HG02981 (cell line): ENCODE measurements at regions not wholly inside any gene's neighbourhood (a gene's known extent, or its start where the extent isn't known, plus 50 kb on each side); places are given as distances from the start of the nearest gene placed in this dataset.
"Not testable (repeated sequence)": the region's sequence is repeated elsewhere in the genome, so short reads cannot be mapped to it uniquely, and the experiment has no call there.

Source experiments
- ATAC-seq: cut with Tn5 transposase; IDR thresholded peaks from one replicate; pipeline ENCODE4 v1.9.1; 2021; ENCODE audit warnings: mild to moderate bottlenecking, moderate library complexity; ENCODE audit not compliant: unreplicated experiment

DNA sequence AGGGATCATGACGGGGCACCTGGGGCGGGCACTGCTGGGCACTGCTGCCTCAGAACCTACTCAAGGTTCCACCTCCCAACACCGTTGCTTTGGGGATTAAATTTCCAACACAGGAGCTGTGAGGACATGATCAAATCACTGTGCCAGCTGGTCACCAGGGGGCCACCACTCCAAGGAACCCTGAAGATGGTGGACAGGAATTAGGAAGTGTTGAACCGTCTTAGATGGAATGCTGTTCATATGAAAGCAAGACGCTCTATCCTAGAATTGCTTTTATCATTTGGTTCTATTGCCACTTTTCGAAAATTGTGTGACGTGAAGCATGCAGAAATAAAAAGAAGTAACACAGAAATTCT lies 140.3 kb downstream of the DLL1 start:
- ATAC-seq: no peak

GRCh38 chr6:170149681-170150589 lies 140.9 kb downstream of the DLL1 start:
- no peak for ATAC-seq

GRCh38 chr6:170148709-170149470 lies 142.0 kb downstream of the DLL1 start:
- no peak for ATAC-seq

GRCh38 chr6:170147832-170148708 lies 142.8 kb downstream of the DLL1 start:
- no peak for ATAC-seq

- ATAC-seq: no peak
These were observed 143.7 kb downstream of the DLL1 start for GRCh38 chr6:170147056-170147787.

GRCh38 chr6:170146640-170147039 lies 144.2 kb downstream of the DLL1 start:
- ATAC-seq: no peak

DNA sequence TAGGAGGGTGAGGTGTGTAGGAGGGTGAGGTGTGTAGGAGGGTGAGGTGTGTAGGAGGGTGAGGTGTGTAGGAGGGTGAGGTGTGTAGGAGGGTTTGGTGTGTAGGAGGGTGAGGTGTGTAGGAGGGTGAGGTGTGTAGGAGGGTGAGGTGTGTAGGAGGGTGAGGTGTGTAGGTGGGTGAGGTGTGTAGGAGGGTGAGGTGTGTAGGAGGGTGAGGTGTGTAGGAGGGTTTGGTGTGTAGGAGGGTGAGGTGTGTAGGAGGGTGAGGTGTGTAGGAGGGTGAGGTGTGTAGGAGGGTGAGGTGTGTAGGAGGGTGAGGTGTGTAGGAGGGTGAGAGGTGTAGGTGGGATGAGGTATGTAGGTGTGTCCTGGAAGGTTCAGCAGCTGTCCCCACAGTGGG lies 144.7 kb downstream of the DLL1 start:
- not testable (repeated sequence) for ATAC-seq

GRCh38 chr6:170145716-170146115 lies 145.2 kb downstream of the DLL1 start:
- ATAC-seq: not testable (repeated sequence)

GRCh38 chr6:170145272-170145592 lies 145.6 kb downstream of the DLL1 start:
- ATAC-seq: no peak

- ATAC-seq: no peak
These were observed 146.2 kb downstream of the DLL1 start for GRCh38 chr6:170144571-170145271.

DNA sequence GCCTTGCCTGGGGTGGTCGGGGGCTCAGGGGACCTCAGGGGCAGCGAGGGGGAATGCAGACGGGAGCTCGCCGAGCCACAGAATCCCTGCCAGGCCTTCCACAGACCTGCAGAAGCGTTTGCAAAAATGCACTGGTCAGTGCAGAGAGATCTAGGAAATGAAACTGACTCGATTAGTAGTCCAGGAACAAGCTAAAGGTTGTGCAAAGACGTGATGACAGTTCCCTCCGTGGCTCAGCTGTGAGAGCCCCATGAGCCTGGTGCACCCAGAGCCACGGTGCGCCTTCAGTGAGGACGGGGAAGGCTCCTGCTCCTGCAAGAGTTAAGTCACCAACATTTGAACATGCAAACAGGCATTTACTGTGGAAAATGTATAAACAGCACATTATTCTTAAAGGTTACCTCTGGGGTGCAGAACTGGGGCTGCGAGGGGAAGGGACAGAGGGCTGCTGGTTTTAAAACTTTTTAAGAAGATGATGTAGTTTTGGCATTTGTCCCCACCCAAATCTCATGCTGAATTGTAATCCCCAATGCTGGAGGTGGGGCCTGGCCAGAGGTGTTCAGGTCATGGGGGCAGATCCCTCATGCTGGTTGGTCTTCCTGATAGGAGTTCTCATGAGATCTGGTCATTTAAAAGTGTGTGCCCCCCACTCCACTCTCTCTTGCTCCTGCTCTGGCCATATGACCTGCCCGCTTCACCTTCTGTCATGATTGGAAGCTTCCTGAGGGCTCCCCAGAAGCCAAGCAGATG lies 147.3 kb downstream of the DLL1 start:
- ATAC-seq: no peak

- ATAC-seq: no peak
These were observed 148.3 kb downstream of the DLL1 start for GRCh38 chr6:170142559-170142958.

GRCh38 chr6:170141061-170141460 lies 149.8 kb downstream of the DLL1 start:
- not testable (repeated sequence) for ATAC-seq

- ATAC-seq: no peak
These were observed 150.7 kb downstream of the DLL1 start for GRCh38 chr6:170140129-170140528.

DNA sequence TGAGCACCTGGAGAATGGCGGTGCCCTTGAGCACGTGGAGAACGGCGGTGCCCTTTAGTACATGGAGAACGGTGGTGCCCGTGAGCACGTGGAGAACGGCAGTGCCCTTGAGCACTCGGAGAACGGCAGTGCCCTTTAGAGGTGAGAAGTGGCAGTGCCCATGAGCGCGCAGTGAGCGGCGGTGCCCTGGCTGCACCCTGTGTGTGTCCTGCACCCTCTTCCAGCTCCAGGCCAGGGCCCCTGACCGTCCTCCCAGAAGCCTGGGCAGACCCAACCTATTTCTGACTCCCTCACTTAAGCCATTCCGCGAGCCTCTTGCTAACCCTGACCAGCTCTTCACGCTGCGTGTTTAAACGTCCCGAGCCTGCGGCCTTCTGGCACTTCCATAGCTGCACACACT lies 151.3 kb downstream of the DLL1 start:
- no peak for ATAC-seq

- not testable (repeated sequence) for ATAC-seq
These were observed 151.8 kb downstream of the DLL1 start for GRCh38 chr6:170139046-170139445.

DNA sequence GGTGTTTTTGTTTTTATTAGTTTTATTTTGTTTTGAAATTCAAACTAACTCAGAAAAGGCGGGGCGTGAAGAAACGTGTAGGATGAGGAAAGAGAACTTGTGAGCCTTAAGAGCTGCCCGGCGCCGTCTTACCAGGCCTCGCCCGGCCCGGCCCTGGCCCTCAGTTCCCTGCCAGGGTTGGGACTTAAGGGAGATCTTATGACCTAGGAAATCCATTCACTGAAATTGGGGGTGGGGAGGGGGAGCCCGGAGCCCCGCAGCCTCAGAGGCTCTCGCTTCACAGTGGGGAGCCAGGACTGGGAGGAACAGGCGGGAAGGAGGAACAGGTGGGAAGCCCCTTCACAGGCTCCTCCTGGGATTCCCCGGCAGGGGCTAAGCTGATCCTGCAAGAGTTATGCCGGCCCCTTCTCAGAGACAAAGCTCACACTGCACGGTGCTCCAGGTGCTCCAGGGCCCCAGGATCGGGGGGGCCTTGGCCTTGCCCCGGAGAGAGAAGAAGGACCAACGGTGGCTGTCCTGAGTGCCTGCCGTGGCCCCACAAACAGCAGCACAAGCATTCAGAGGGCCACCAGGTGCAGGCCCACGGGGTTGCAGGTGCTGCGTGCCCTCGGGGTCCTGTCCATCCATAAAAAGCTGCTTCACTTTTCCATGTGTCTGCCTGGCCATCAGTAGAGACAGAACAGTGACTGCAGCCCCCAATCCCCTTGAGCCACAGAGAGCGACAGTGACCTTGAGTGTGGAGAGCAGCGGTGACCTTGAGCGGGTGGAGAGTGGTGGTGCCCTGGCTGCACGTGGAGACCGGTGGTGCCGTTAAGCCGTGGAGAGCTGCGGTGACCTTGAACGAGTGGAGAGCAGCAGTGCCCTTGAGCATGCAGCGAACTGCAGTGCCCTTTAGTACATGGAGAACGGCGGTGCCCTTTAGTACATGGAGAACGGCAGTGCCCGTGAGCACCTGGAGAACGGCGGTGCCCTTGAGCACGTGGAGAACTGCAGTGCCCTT lies 152.7 kb downstream of the DLL1 start:
- no peak for ATAC-seq
